ENCODE measurements at regions not wholly inside any gene's neighbourhood (a gene's known extent, or its start where the extent isn't known, plus 50 kb on each side); places are given as distances from the start of the nearest gene placed in this dataset.

DNA sequence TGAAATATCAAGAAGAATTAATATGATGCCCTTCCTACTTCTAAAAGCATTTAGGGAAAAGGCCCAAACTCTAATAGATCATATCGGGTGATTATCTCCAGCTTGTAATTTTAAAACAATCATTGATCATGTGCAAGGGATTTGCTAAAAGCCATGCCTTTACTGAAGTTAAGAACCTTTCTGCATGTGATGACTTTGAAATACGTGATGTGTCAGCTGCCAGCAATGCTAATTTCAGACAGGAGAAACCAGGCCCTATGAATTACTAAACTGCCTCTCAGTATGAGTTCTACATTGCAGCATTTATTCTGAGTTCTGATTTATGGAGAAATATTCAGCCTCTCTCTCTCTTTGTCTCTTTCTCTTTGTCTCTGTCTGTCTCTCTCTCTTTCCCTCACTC lies 203.6 kb upstream of the AKR1E2 start:
- 80% methylated on average over 1 of the region's 2 CpGs for WGBS (ENCODE audit: insufficient coverage)
- H3K27ac Mint-ChIP-seq = no peak overlapping the region
- peaks cover under 1 to 11% (median 5%) of the 10 kb centered on the region in 3 donors for H3K9me3 Mint-ChIP-seq
- Histone ChIP-seq H3K36me3 (ENCODE audit: control insufficient read depth in 2 of 2, extremely low read depth in 1 of 2, insufficient read depth in 1 of 2, low read length in 1 of 2) (no peaks in the 10 kb centered on the region), H3K4me1 (ENCODE audit: control insufficient read depth in 1 of 2, extremely low read depth in 1 of 2, insufficient read depth in 2 of 2, low read length in 2 of 2) (no peaks in the 10 kb centered on the region), H3K27ac (ENCODE audit: low read length) (no peak overlapping the region), H3K4me3 (ENCODE audit: control insufficient read depth in 1 of 2, extremely low read depth in 1 of 2, low read length in 1 of 2) (no peak overlapping the region), H3K27me3 (replicated peaks in 1 of 2; ENCODE audit: control insufficient read depth in 2 of 2, extremely low read depth in 1 of 2, insufficient read depth in 2 of 2, low read length in 1 of 2) (peaks cover 0 to 6% of the 10 kb centered on the region in 2 experiments), H3K9me3 (no peaks in the 10 kb centered on the region)
- no peak overlapping the region for H3K4me3 Mint-ChIP-seq
- DNase-seq = no peak
- ChIA-PET CTCF (no interaction called here), POLR2A (no interaction called here)
- H3K4me1 Mint-ChIP-seq = no peaks in the 10 kb centered on the region
- no peak for ATAC-seq (replicated peaks in 1 of 4)
- H3K27me3 Mint-ChIP-seq = peaks cover 0 to 3% of the 10 kb centered on the region in 2 donors
- H3K36me3 Mint-ChIP-seq = no peaks in the 10 kb centered on the region

DNA sequence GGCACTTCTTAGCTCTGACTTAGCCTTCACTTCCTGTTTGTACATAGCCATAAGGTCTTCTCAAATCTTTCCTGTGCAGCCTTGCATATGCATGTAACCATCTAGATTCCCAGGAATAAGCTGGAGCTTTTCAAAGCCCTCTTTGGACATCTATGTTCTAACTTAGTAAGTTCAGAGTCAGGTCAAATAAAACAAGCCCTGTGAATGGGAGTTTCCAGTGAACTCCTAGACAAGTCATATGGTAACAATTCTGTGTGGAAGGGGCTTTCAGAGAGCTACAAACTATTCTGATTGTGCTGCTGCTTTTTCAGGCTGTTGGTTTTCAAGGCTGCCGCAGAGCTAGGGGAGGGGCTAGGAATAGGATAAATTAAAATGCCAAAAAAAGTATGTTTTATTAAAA lies 208.4 kb upstream of the AKR1E2 start:
- H3K4me1 Mint-ChIP-seq = no peaks in the 10 kb centered on the region
- no peak overlapping the region for H3K4me3 Mint-ChIP-seq
- H3K36me3 Mint-ChIP-seq = no peaks in the 10 kb centered on the region
- no peak overlapping the region for H3K27ac Mint-ChIP-seq
- H3K9me3 Mint-ChIP-seq = peaks cover 11 to 25% (median 15%) of the 10 kb centered on the region in 3 donors
- peaks cover 3 to 6% of the 10 kb centered on the region in 2 donors for H3K27me3 Mint-ChIP-seq
- Histone ChIP-seq H3K9me3 (no peaks in the 10 kb centered on the region), H3K36me3 (ENCODE audit: control insufficient read depth in 2 of 2, extremely low read depth in 1 of 2, insufficient read depth in 1 of 2, low read length in 1 of 2) (no peaks in the 10 kb centered on the region), H3K4me3 (ENCODE audit: control insufficient read depth in 1 of 2, extremely low read depth in 1 of 2, low read length in 1 of 2) (no peak overlapping the region), H3K27ac (ENCODE audit: low read length) (no peak overlapping the region), H3K27me3 (replicated peaks in 1 of 2; ENCODE audit: control insufficient read depth in 2 of 2, extremely low read depth in 1 of 2, insufficient read depth in 2 of 2, low read length in 1 of 2) (peaks cover 0 to 10% of the 10 kb centered on the region in 2 experiments), H3K4me1 (ENCODE audit: control insufficient read depth in 1 of 2, extremely low read depth in 1 of 2, insufficient read depth in 2 of 2, low read length in 2 of 2) (no peaks in the 10 kb centered on the region)
- no CpG with 5 or more reads among the region's 1 CpG for WGBS (ENCODE audit: insufficient coverage)
- POLR2A ChIA-PET = no interaction called here
- no peak for ATAC-seq (replicated peaks in 1 of 4)
- no peak for DNase-seq
- CTCF ChIA-PET = no interaction called here

DNA sequence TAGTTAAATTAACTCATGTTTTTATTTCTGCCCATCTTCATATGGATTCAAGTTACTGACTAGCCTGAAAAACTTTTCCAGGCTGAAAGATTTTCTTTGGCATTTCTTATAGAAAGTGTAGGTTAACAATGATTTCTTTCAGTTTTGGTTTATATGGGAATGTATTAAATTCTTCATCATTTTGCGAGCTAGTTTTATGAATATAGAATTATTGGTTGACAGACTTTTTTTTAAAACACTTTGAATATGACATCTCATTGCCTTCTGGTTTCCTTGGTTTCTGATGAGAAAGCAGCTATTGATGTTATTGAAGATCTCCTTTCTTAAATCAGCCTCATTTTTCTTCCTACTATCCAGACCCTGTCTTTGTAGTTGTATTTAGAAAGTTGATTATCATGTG lies 211.0 kb upstream of the AKR1E2 start:
- ATAC-seq (replicated peaks in 1 of 4) = no peak
- Histone ChIP-seq H3K4me3 (ENCODE audit: control insufficient read depth in 1 of 2, extremely low read depth in 1 of 2, low read length in 1 of 2) (no peak overlapping the region), H3K27me3 (replicated peaks in 1 of 2; ENCODE audit: control insufficient read depth in 2 of 2, extremely low read depth in 1 of 2, insufficient read depth in 2 of 2, low read length in 1 of 2) (peaks cover 0 to 8% of the 10 kb centered on the region in 2 experiments), H3K27ac (ENCODE audit: low read length) (no peak overlapping the region), H3K4me1 (ENCODE audit: control insufficient read depth in 1 of 2, extremely low read depth in 1 of 2, insufficient read depth in 2 of 2, low read length in 2 of 2) (no peaks in the 10 kb centered on the region), H3K9me3 (no peaks in the 10 kb centered on the region), H3K36me3 (ENCODE audit: control insufficient read depth in 2 of 2, extremely low read depth in 1 of 2, insufficient read depth in 1 of 2, low read length in 1 of 2) (no peaks in the 10 kb centered on the region)
- CTCF ChIA-PET = no interaction called here
- Mint-ChIP-seq H3K4me3 (no peak overlapping the region), H3K27me3 (peaks cover 3 to 6% of the 10 kb centered on the region in 2 donors), H3K4me1 (no peaks in the 10 kb centered on the region), H3K9me3 (peaks cover 11 to 25% (median 15%) of the 10 kb centered on the region in 3 donors), H3K36me3 (no peaks in the 10 kb centered on the region), H3K27ac (no peak overlapping the region)
- no peak for DNase-seq
- POLR2A ChIA-PET = no interaction called here
- no CpG with 5 or more reads among the region's 1 CpG for WGBS (ENCODE audit: insufficient coverage)

- Mint-ChIP-seq H3K27ac (no peak overlapping the region), H3K4me3 (no peak overlapping the region), H3K36me3 (no peaks in the 10 kb centered on the region), H3K9me3 (peaks cover 0 to 2% (median 0%) of the 10 kb centered on the region in 3 donors), H3K27me3 (peaks cover 0 to 3% of the 10 kb centered on the region in 2 donors), H3K4me1 (no peaks in the 10 kb centered on the region)
- Histone ChIP-seq H3K4me3 (ENCODE audit: control insufficient read depth in 1 of 2, extremely low read depth in 1 of 2, low read length in 1 of 2) (no peak overlapping the region), H3K9me3 (no peaks in the 10 kb centered on the region), H3K36me3 (ENCODE audit: control insufficient read depth in 2 of 2, extremely low read depth in 1 of 2, insufficient read depth in 1 of 2, low read length in 1 of 2) (no peaks in the 10 kb centered on the region), H3K27me3 (replicated peaks in 1 of 2; ENCODE audit: control insufficient read depth in 2 of 2, extremely low read depth in 1 of 2, insufficient read depth in 2 of 2, low read length in 1 of 2) (peaks cover 0 to 8% of the 10 kb centered on the region in 2 experiments), H3K4me1 (ENCODE audit: control insufficient read depth in 1 of 2, extremely low read depth in 1 of 2, insufficient read depth in 2 of 2, low read length in 2 of 2) (no peaks in the 10 kb centered on the region), H3K27ac (ENCODE audit: low read length) (no peak overlapping the region)
- POLR2A ChIA-PET = no interaction called here
- CTCF ChIA-PET = no interaction called here
- ATAC-seq (replicated peaks in 1 of 4) (no peak), DNase-seq (no peak)
- WGBS (ENCODE audit: insufficient coverage) = no CpG with 5 or more reads among the region's 1 CpG
Measured at GRCh38 chr10:4609251-4609650, 216.8 kb upstream of the AKR1E2 start.

DNA sequence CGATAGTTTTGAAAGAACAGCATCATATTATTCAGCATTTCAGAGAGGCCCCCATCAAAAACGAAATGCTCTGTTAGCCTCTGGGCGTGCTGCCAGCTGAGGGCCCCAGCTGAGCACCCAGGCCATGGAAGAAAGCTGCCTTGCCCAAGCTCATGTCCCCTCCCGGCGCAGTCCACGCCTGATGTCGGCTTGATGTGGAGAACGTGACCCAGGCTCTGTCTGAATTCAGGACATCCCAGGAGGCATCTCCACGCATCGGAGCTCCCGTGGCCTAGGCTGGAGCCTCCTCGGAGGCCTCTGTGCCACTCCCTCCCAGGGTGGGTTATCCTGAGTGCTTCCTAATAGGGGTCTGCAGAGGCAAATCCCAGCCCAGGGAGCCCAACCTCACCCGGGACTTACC lies 218.3 kb upstream of the AKR1E2 start:
- Mint-ChIP-seq H3K27me3 (no peaks in the 10 kb centered on the region), H3K9me3 (no peaks in the 10 kb centered on the region), H3K36me3 (no peaks in the 10 kb centered on the region), H3K27ac (no peak overlapping the region), H3K4me3 (no peak overlapping the region), H3K4me1 (no peaks in the 10 kb centered on the region)
- H3K36me3 ChIP-seq (ENCODE audit: control insufficient read depth in 2 of 2, extremely low read depth in 1 of 2, insufficient read depth in 1 of 2, low read length in 1 of 2) = no peaks in the 10 kb centered on the region
- no peaks in the 10 kb centered on the region for H3K9me3 ChIP-seq
- no peak for ATAC-seq (replicated peaks in 1 of 4)
- H3K27me3 ChIP-seq (replicated peaks in 1 of 2; ENCODE audit: control insufficient read depth in 2 of 2, extremely low read depth in 1 of 2, insufficient read depth in 2 of 2, low read length in 1 of 2) = peaks cover 0 to 5% of the 10 kb centered on the region in 2 experiments
- no peak overlapping the region for H3K4me3 ChIP-seq (ENCODE audit: control insufficient read depth in 1 of 2, extremely low read depth in 1 of 2, low read length in 1 of 2)
- no peak for DNase-seq
- CTCF ChIA-PET = no interaction called here
- POLR2A ChIA-PET = no interaction called here
- H3K27ac ChIP-seq (ENCODE audit: low read length) = no peak overlapping the region
- no peaks in the 10 kb centered on the region for H3K4me1 ChIP-seq (ENCODE audit: control insufficient read depth in 1 of 2, extremely low read depth in 1 of 2, insufficient read depth in 2 of 2, low read length in 2 of 2)
- 82% methylated on average over 12 of the region's 13 CpGs for WGBS (ENCODE audit: insufficient coverage)

- Mint-ChIP-seq H3K36me3 (no peaks in the 10 kb centered on the region), H3K27me3 (no peaks in the 10 kb centered on the region), H3K9me3 (no peaks in the 10 kb centered on the region), H3K4me3 (no peak overlapping the region), H3K4me1 (no peaks in the 10 kb centered on the region), H3K27ac (no peak overlapping the region)
- Histone ChIP-seq H3K4me3 (ENCODE audit: control insufficient read depth in 1 of 2, extremely low read depth in 1 of 2, low read length in 1 of 2) (no peak overlapping the region), H3K36me3 (ENCODE audit: control insufficient read depth in 2 of 2, extremely low read depth in 1 of 2, insufficient read depth in 1 of 2, low read length in 1 of 2) (no peaks in the 10 kb centered on the region), H3K9me3 (no peaks in the 10 kb centered on the region), H3K27ac (ENCODE audit: low read length) (no peak overlapping the region), H3K27me3 (replicated peaks in 1 of 2; ENCODE audit: control insufficient read depth in 2 of 2, extremely low read depth in 1 of 2, insufficient read depth in 2 of 2, low read length in 1 of 2) (peaks cover 0 to 4% of the 10 kb centered on the region in 2 experiments), H3K4me1 (ENCODE audit: control insufficient read depth in 1 of 2, extremely low read depth in 1 of 2, insufficient read depth in 2 of 2, low read length in 2 of 2) (no peaks in the 10 kb centered on the region)
- DNase-seq (no peak), ATAC-seq (replicated peaks in 1 of 4) (no peak)
- CTCF ChIA-PET = no interaction called here
- no CpG with 5 or more reads among the region's 6 CpGs for WGBS (ENCODE audit: insufficient coverage)
- POLR2A ChIA-PET = no interaction called here
Measured at GRCh38 chr10:4606856-4607636, 219.0 kb upstream of the AKR1E2 start.
